ENCODE measurements at regions not wholly inside any gene's neighbourhood (a gene's known extent, or its start where the extent isn't known, plus 50 kb on each side); places are given as distances from the start of the nearest gene placed in this dataset.

DNA sequence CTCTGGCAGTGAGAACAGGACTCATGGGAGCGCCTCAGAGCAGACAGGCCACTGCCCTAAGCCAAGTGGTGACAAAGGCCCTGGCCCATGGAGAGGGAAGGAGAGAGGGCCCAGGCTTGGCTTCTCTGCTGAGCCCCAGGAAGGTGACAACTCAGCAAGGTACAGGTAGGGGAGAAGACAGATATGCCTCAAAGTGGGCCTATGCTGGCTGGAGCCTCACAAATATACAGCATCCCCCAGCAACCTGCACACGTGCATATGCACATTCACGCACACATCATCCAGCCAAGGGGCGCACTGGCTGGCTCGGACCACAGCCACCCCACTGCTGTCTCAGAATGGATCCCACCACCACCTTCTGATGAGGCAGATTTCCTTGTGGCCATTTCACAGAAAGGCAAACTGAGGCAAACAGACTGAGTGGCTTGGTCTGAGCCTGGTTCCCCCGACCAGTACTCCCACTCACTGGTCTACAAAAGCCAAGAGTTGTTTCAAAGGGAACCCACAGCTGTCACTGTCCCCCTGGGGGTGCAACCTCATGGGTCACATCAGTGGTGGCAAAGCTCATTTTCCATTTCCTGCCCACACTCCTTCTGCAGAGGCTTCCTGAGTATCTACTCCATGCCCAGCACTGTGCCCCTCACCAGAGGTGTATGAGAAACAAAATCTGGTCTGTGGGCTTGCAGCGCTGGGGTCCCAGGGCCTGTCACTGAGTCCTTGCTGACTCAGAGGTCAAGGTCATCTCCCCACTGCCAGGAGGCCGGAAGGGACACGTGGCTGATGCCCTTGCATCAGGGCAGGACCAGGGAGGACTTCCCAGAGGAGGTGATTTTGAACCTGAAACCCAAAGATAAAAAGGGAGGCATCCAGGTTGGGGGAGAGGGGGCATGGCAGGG, 67.3 kb upstream of the PRR5 start:
- H3K27ac ChIP-seq (ENCODE audit: low read depth in 2 of 2, low read length in 1 of 2), result no peak overlapping the region
- H4K20me1 ChIP-seq (ENCODE audit: insufficient read depth), result no peaks in the 10 kb centered on the region
- H2AFZ ChIP-seq (ENCODE audit: low read depth), result no peak overlapping the region
- H3K9me3 ChIP-seq, result no peaks in the 10 kb centered on the region
- no peaks in the 10 kb centered on the region for H3F3A ChIP-seq (replicated peaks; ENCODE audit: insufficient read depth)
- peaks cover 0 to 12% of the 10 kb centered on the region in 2 experiments; a peak in 1 of 4 replicates for H3K4me1 ChIP-seq (ENCODE audit: control insufficient read depth in 1 of 2, insufficient read depth in 2 of 2, low read depth in 1 of 2, low read length in 1 of 2)
- H3K4me3 ChIP-seq (ENCODE audit: low read depth in 2 of 2, low read length in 1 of 2), result no peak overlapping the region
- H3K36me3 ChIP-seq (replicated peaks in 1 of 2; ENCODE audit: control insufficient read depth in 1 of 2, insufficient read depth in 2 of 2, low read length in 1 of 2), result no peaks in the 10 kb centered on the region
- WGBS (ENCODE audit: low lambda C conversion rate), result 42% methylated on average over 8 of the region's 9 CpGs
- ChIA-PET POLR2A (no interaction called here), CTCF (interaction anchor here (1.6 to 2.0 kb wide), 2 partner anchors 8 to 9 kb away, joined by 5 to 7 read pairs; no protein-coding TSS in a partner anchor)
- no peak overlapping the region for H3K9ac ChIP-seq
- no peak overlapping the region for H3K4me2 ChIP-seq
- no peaks in the 10 kb centered on the region for H3K79me2 ChIP-seq (ENCODE audit: insufficient read depth)
- H3K9me2 ChIP-seq, result no peaks in the 10 kb centered on the region
- H3K27me3 ChIP-seq (ENCODE audit: insufficient read depth), result no peaks in the 10 kb centered on the region
- DNase-seq, result no peak
- no peak for TF ChIP-seq FOXM1 (IDR thresholded peaks at IDR 0.05; ENCODE audit: low read depth)
- TF ChIP-seq JUND (IDR thresholded peaks at IDR 0.05), result no peak
- no peak for TF ChIP-seq RAD21 (IDR thresholded peaks at IDR 0.05; ENCODE audit: low read length)
- TF ChIP-seq CHD2 (IDR thresholded peaks at IDR 0.05; ENCODE audit: low read length, partially characterized antibody), result no peak
- TF ChIP-seq MXI1 (IDR thresholded peaks at IDR 0.05; ENCODE audit: low read depth, low read length), result no peak
- no peak for TF ChIP-seq TAF1 (IDR thresholded peaks at IDR 0.05; ENCODE audit: borderline replicate concordance, low read depth, low read length)
- no peak for TF ChIP-seq RCOR1 (IDR thresholded peaks at IDR 0.05; ENCODE audit: low read length)
- TF ChIP-seq RFX5 (IDR thresholded peaks at IDR 0.05; ENCODE audit: low read length), result no peak
- TF ChIP-seq TEAD4 (IDR thresholded peaks at IDR 0.05; ENCODE audit: borderline replicate concordance, insufficient read depth), result no peak
- TF ChIP-seq TCF12 (IDR thresholded peaks at IDR 0.05), result no peak
- TF ChIP-seq, protein P1, sequence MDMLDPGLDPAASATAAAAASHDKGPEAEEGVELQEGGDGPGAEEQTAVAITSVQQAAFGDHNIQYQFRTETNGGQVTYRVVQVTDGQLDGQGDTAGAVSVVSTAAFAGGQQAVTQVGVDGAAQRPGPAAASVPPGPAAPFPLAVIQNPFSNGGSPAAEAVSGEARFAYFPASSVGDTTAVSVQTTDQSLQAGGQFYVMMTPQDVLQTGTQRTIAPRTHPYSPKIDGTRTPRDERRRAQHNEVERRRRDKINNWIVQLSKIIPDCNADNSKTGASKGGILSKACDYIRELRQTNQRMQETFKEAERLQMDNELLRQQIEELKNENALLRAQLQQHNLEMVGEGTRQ (IDR thresholded peaks at IDR 0.05; ENCODE audit: borderline replicate concordance, low read depth, low read length), result no peak
- TF ChIP-seq GATA2 (CRISPR knock-in tag; IDR thresholded peaks at IDR 0.05), result no peak

GRCh38 chr22:44633647-44634046, 68.4 kb upstream of the PRR5 start:
- no peaks in the 10 kb centered on the region for H3K9me2 ChIP-seq
- CTCF ChIA-PET, result interaction anchor here (1.2 kb wide), 1 partner anchor 552 kb away, joined by 3 read pairs; no protein-coding TSS in a partner anchor
- WGBS (ENCODE audit: low lambda C conversion rate), result 38% methylated on average over 4 of the region's 4 CpGs
- H3K4me2 ChIP-seq, result no peak overlapping the region
- no peak overlapping the region for H3K4me3 ChIP-seq (ENCODE audit: low read depth in 2 of 2, low read length in 1 of 2)
- no peaks in the 10 kb centered on the region for H4K20me1 ChIP-seq (ENCODE audit: insufficient read depth)
- H3K27me3 ChIP-seq (ENCODE audit: insufficient read depth), result no peaks in the 10 kb centered on the region
- H3K4me1 ChIP-seq (ENCODE audit: control insufficient read depth in 1 of 2, insufficient read depth in 2 of 2, low read depth in 1 of 2, low read length in 1 of 2), result peaks cover 0 to 1% of the 10 kb centered on the region in 2 experiments; a peak in 1 of 4 replicates
- H3K36me3 ChIP-seq (replicated peaks in 1 of 2; ENCODE audit: control insufficient read depth in 1 of 2, insufficient read depth in 2 of 2, low read length in 1 of 2), result no peaks in the 10 kb centered on the region
- no peaks in the 10 kb centered on the region for H3F3A ChIP-seq (replicated peaks; ENCODE audit: insufficient read depth)
- H3K9ac ChIP-seq, result no peak overlapping the region
- no peaks in the 10 kb centered on the region for H3K9me3 ChIP-seq
- H3K79me2 ChIP-seq (ENCODE audit: insufficient read depth), result no peaks in the 10 kb centered on the region
- H2AFZ ChIP-seq (ENCODE audit: low read depth), result no peak overlapping the region
- POLR2A ChIA-PET, result no interaction called here
- H3K27ac ChIP-seq (ENCODE audit: low read depth in 2 of 2, low read length in 1 of 2), result no peak overlapping the region
- DNase-seq, result no peak
- TF ChIP-seq FOSL2 (IDR thresholded peaks at IDR 0.05; ENCODE audit: borderline replicate concordance, low read depth) (no peak), RAD21 (IDR thresholded peaks at IDR 0.05; ENCODE audit: low read length) (no peak), EZH2phosphoT487 (IDR thresholded peaks at IDR 0.05; ENCODE audit: borderline replicate concordance, low read depth) (no peak), RXRA (IDR thresholded peaks at IDR 0.05; ENCODE audit: borderline replicate concordance, low read depth) (no peak), RFX5 (IDR thresholded peaks at IDR 0.05; ENCODE audit: low read length) (no peak), TEAD4 (IDR thresholded peaks at IDR 0.05; ENCODE audit: borderline replicate concordance, insufficient read depth) (no peak), PBX3 (IDR thresholded peaks at IDR 0.05) (no peak), FOXJ3 (CRISPR knock-in tag; IDR thresholded peaks at IDR 0.05) (no peak), TAF1 (IDR thresholded peaks at IDR 0.05; ENCODE audit: borderline replicate concordance, low read depth, low read length) (no peak)
- TF ChIP-seq, protein P2, sequence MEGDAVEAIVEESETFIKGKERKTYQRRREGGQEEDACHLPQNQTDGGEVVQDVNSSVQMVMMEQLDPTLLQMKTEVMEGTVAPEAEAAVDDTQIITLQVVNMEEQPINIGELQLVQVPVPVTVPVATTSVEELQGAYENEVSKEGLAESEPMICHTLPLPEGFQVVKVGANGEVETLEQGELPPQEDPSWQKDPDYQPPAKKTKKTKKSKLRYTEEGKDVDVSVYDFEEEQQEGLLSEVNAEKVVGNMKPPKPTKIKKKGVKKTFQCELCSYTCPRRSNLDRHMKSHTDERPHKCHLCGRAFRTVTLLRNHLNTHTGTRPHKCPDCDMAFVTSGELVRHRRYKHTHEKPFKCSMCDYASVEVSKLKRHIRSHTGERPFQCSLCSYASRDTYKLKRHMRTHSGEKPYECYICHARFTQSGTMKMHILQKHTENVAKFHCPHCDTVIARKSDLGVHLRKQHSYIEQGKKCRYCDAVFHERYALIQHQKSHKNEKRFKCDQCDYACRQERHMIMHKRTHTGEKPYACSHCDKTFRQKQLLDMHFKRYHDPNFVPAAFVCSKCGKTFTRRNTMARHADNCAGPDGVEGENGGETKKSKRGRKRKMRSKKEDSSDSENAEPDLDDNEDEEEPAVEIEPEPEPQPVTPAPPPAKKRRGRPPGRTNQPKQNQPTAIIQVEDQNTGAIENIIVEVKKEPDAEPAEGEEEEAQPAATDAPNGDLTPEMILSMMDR (IDR thresholded peaks at IDR 0.05), result no peak
- TF ChIP-seq, protein P3, sequence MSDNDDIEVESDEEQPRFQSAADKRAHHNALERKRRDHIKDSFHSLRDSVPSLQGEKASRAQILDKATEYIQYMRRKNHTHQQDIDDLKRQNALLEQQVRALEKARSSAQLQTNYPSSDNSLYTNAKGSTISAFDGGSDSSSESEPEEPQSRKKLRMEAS (IDR thresholded peaks at IDR 0.05; ENCODE audit: low read depth), result no peak
- TF ChIP-seq, protein P4, sequence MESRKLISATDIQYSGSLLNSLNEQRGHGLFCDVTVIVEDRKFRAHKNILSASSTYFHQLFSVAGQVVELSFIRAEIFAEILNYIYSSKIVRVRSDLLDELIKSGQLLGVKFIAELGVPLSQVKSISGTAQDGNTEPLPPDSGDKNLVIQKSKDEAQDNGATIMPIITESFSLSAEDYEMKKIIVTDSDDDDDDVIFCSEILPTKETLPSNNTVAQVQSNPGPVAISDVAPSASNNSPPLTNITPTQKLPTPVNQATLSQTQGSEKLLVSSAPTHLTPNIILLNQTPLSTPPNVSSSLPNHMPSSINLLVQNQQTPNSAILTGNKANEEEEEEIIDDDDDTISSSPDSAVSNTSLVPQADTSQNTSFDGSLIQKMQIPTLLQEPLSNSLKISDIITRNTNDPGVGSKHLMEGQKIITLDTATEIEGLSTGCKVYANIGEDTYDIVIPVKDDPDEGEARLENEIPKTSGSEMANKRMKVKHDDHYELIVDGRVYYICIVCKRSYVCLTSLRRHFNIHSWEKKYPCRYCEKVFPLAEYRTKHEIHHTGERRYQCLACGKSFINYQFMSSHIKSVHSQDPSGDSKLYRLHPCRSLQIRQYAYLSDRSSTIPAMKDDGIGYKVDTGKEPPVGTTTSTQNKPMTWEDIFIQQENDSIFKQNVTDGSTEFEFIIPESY (IDR thresholded peaks at IDR 0.05; ENCODE audit: borderline replicate concordance, low read depth), result no peak
